ENCODE measurements at regions not wholly inside any gene's neighbourhood (a gene's known extent, or its start where the extent isn't known, plus 50 kb on each side); places are given as distances from the start of the nearest gene placed in this dataset.

GRCh38 chr3:162138509-162138908 is 641.9 kb downstream of the OTOL1 start:
- no peak overlapping the region for H3K4me3 ChIP-seq (ENCODE audit: low read depth, low read length)
- TF ChIP-seq CTCF (IDR thresholded peaks at IDR 0.05; ENCODE audit: insufficient read depth, low read depth, low read length, missing control alignments): no peak
- DNase-seq (ENCODE audit: low read depth): no peak

- DNase-seq (ENCODE audit: low read depth): no peak
- H3K4me3 ChIP-seq (ENCODE audit: low read depth, low read length): no peak overlapping the region
- TF ChIP-seq CTCF (IDR thresholded peaks at IDR 0.05; ENCODE audit: insufficient read depth, low read depth, low read length, missing control alignments): no peak
Observed at GRCh38 chr3:162139841-162140240, 643.2 kb downstream of the OTOL1 start.

GRCh38 chr3:162141272-162141791 is 644.7 kb downstream of the OTOL1 start:
- no peak for TF ChIP-seq CTCF (IDR thresholded peaks at IDR 0.05; ENCODE audit: insufficient read depth, low read depth, low read length, missing control alignments)
- no peak for DNase-seq (ENCODE audit: low read depth)
- no peak overlapping the region for H3K4me3 ChIP-seq (ENCODE audit: low read depth, low read length)

GRCh38 chr3:162142511-162142910 is 645.9 kb downstream of the OTOL1 start:
- no peak overlapping the region for H3K4me3 ChIP-seq (ENCODE audit: low read depth, low read length)
- no peak for DNase-seq (ENCODE audit: low read depth)
- no peak for TF ChIP-seq CTCF (IDR thresholded peaks at IDR 0.05; ENCODE audit: insufficient read depth, low read depth, low read length, missing control alignments)

GRCh38 chr3:162143180-162143579 is 646.6 kb downstream of the OTOL1 start:
- TF ChIP-seq CTCF (IDR thresholded peaks at IDR 0.05; ENCODE audit: insufficient read depth, low read depth, low read length, missing control alignments): no peak

GRCh38 chr3:162147996-162148395 is 651.4 kb downstream of the OTOL1 start:
- no peak overlapping the region for H3K4me3 ChIP-seq (ENCODE audit: low read depth, low read length)
- no peak for TF ChIP-seq CTCF (IDR thresholded peaks at IDR 0.05; ENCODE audit: insufficient read depth, low read depth, low read length, missing control alignments)
- DNase-seq (ENCODE audit: low read depth): no peak

More at GRCh38 chr3:162143180-162143579, 646.6 kb downstream of the OTOL1 start:
- DNase-seq (ENCODE audit: low read depth): no peak
- no peak overlapping the region for H3K4me3 ChIP-seq (ENCODE audit: low read depth, low read length)

- DNase-seq (ENCODE audit: low read depth): no peak
- no peak overlapping the region for H3K4me3 ChIP-seq (ENCODE audit: low read depth, low read length)
- TF ChIP-seq CTCF (IDR thresholded peaks at IDR 0.05; ENCODE audit: insufficient read depth, low read depth, low read length, missing control alignments): no peak
Observed at GRCh38 chr3:162150790-162151189, 654.2 kb downstream of the OTOL1 start.

Measured in GM12865 (cell line).